ENCODE measurements at regions not wholly inside any gene's neighbourhood (a gene's known extent, or its start where the extent isn't known, plus 50 kb on each side); places are given as distances from the start of the nearest gene placed in this dataset.

DNA sequence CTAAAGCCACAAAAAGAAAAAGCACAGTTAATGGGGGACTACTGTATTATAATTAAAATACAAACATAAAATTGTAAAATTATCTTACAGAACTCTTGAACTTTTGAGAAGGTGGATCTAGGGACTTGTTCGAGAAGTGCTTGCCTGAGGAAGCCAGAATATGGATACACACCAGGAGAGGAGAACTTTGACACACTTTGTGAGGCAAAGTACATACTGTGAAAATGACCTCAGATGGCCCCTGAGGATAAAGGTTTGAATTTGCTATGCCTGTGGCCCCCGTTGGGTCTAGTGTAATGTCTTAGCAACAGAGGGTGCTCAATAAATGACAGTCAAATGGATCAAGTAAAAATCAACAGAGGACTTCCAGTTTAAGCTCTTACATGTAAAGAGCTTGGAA, 148.2 kb upstream of the CYP1B1 start:
- TF ChIP-seq, protein P1, sequence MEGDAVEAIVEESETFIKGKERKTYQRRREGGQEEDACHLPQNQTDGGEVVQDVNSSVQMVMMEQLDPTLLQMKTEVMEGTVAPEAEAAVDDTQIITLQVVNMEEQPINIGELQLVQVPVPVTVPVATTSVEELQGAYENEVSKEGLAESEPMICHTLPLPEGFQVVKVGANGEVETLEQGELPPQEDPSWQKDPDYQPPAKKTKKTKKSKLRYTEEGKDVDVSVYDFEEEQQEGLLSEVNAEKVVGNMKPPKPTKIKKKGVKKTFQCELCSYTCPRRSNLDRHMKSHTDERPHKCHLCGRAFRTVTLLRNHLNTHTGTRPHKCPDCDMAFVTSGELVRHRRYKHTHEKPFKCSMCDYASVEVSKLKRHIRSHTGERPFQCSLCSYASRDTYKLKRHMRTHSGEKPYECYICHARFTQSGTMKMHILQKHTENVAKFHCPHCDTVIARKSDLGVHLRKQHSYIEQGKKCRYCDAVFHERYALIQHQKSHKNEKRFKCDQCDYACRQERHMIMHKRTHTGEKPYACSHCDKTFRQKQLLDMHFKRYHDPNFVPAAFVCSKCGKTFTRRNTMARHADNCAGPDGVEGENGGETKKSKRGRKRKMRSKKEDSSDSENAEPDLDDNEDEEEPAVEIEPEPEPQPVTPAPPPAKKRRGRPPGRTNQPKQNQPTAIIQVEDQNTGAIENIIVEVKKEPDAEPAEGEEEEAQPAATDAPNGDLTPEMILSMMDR (IDR thresholded peaks at IDR 0.05) = no peak
- TF ChIP-seq POLR2A (IDR thresholded peaks at IDR 0.05) = no peak

Data from thyroid gland (tissue), 4 donors.